Skin epidermis (tissue), 12 donors: ENCODE measurements at regions not wholly inside any gene's neighbourhood (a gene's known extent, or its start where the extent isn't known, plus 50 kb on each side); places are given as distances from the start of the nearest gene placed in this dataset.
"Not testable (repeated sequence)": the region's sequence is repeated elsewhere in the genome, so short reads cannot be mapped to it uniquely, and the experiment has no call there.

Experiments used
- H3K27ac ChIP-seq, 21 experiments: fragments of 200-600 bp; sonication (generic) in 11 of 21; one replicate each; pipeline ENCODE4 v1.5.0; 2020; ENCODE audit warnings: mild to moderate bottlenecking in 3 of 21, inconsistent platforms in 2 of 21, moderate library complexity in 2 of 21
- H3K4me3 ChIP-seq, 7 experiments: fragments of 200-600 bp; sonication (generic) in 2 of 7; one replicate each; pipeline ENCODE4 v1.5.0; 2020; ENCODE audit warnings: inconsistent platforms in 2 of 7, mild to moderate bottlenecking in 2 of 7, moderate library complexity in 1 of 7

- Histone ChIP-seq H3K27ac (no peak overlapping the region), H3K4me3 (no peak overlapping the region)
These were observed 798.8 kb downstream of the C12orf50 start for GRCh38 chr12:87230441-87230840.

DNA sequence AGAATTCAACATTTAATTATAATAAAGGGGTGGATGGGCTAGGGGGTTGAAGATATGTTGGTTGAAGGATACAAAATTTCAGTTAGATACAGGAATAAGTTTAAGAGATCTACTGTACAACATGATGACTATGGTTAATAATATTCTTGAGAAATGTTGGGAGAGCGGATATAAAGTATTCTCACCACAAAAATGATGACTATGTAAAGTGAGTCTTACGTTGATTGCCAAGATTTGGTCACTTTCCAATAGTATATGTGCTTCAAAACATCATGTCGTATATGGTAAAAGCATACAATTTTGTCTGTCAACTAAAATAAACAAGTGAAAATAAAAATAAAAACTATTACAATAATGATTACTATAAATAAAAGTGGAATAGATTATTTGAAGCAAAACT, 802.0 kb downstream of the C12orf50 start:
- Histone ChIP-seq H3K27ac (no peak overlapping the region), H3K4me3 (no peak overlapping the region)

DNA sequence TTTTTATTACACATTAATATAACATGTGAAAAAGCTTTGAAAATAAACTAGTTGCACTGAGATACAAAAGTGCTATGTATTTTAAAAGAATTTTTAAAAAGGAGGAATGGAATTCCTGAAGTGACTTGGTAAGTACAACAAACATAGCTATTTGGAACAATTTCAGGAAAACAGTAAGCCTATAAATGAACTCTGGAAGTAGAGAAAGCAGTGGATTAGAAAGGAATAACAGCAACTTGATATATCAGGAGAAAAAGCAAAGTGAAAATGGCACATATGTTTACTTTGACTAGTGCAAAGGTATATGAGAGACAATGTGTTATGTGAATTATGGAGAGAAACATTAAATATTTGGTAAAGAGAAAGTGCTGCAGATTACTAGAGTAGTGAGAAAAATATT, 811.7 kb downstream of the C12orf50 start:
- no peak overlapping the region for H3K27ac ChIP-seq
- H3K4me3 ChIP-seq, result no peak overlapping the region

GRCh38 chr12:87216436-87216835, 812.8 kb downstream of the C12orf50 start:
- Histone ChIP-seq H3K4me3 (no peak overlapping the region), H3K27ac (no peak overlapping the region)

DNA sequence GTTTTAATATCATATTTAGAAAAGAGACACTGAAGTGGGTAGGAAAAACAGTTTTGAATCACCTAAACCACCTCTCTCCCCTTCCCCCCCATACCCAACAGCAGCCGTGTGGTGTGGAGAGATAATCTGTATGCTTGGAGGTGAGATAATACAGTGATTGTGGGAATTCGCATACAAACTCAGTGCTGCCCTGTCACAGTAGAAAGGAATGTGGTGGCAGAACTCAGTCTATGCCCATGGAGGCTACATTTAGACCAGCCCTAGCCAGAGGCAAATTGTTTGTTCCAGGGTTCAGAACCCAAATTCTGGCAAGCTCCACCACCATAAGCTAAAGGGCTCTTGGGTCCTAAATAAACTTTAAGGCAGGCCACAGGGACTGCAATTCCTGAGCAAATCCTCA, 827.0 kb downstream of the C12orf50 start:
- no peak overlapping the region for H3K27ac ChIP-seq
- no peak overlapping the region for H3K4me3 ChIP-seq

DNA sequence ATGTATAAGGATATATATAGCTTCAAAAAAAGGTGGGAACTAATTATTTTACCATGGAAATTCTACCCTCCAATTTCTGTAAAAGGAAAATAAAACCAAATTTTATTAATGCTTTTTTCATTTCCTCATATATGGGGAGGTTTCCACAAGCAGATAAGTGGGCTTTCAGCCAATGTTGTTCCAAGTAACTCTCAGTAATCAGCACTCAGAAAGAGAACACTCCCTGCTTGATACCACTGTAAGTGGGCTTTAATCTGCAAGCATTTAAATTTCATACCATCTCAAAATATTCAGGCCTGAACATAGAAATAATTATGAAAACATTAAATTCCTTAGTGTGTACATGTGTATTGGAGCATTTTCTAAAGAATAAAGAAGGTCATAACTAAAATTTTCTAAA, 827.6 kb downstream of the C12orf50 start:
- Histone ChIP-seq H3K4me3 (no peak overlapping the region), H3K27ac (no peak overlapping the region)

DNA sequence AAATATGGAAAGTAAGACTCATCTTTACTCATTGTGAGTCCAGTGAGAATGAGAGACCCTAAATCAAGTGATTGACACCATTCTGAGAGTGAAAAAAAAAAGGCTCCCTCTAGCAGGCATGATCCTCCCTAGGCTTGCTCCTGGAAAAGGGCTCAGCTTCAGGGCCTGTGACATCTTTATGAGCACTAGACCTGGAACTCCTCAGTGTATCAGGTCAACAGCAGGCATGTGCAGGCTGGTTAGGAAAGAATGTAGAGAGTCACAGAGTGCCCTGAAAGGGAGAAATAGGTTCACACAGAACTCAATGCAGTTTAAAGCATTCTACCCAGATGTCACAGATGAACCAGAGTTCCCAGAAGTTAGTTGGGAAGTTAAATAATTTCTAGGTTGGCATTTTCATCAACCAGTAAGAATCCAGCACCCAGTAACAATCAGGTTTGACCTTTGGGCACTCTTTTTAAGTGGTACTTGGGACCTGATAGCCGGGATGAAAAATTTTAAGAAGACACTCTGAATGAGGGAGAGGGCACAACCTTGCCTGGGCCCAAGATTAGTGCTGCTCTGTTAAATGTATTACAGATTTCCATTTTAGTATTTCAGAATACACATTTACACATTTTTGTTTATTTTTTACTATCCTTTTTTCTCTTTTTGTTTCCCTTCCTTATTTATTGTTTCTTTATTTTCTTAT, 828.8 kb downstream of the C12orf50 start:
- Histone ChIP-seq H3K27ac (no peak overlapping the region), H3K4me3 (no peak overlapping the region)

- Histone ChIP-seq H3K27ac (no peak overlapping the region), H3K4me3 (no peak overlapping the region)
These were observed 831.0 kb downstream of the C12orf50 start for GRCh38 chr12:87198181-87198580.

- no peak overlapping the region for H3K4me3 ChIP-seq
- H3K27ac ChIP-seq, result no peak overlapping the region
These were observed 832.9 kb downstream of the C12orf50 start for GRCh38 chr12:87196321-87196720.

GRCh38 chr12:87194389-87194788, 834.8 kb downstream of the C12orf50 start:
- not testable (repeated sequence) for H3K27ac ChIP-seq, H3K4me3 ChIP-seq

- Histone ChIP-seq H3K27ac (no peak overlapping the region), H3K4me3 (no peak overlapping the region)
These were observed 843.8 kb downstream of the C12orf50 start for GRCh38 chr12:87185367-87185766.

DNA sequence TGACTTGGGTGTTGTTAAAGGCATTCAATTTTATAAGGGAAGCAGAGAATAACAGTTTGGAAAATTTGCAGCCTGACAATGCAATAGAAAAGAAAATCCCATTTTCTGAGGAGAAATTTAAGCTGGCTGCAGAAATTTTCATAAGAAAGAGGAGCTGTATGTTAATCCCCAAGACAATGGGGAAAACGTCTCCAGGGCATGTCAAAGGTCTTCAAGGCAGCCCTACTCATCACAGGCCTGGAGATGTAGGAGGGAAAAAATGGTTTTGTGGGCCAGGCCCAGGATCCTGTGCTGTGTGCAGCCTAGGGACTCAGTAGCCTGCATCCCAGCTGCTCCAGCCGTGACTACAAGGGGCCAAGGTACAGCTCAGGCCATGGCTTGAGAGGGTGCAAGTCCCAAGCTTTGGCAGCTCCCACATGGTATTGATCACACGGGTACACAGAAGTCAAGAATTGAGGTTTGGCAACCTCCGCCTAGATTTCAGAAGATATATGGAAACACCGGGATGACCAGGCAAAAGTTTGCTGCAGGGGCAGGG, 846.4 kb downstream of the C12orf50 start:
- H3K4me3 ChIP-seq, result no peak overlapping the region

GRCh38 chr12:87171356-87171755, 857.8 kb downstream of the C12orf50 start:
- Histone ChIP-seq H3K27ac (no peak overlapping the region), H3K4me3 (no peak overlapping the region)

More for the DNA sequence above, 846.4 kb downstream of the C12orf50 start:
- H3K27ac ChIP-seq, result no peak overlapping the region

- Histone ChIP-seq H3K4me3 (no peak overlapping the region), H3K27ac (no peak overlapping the region)
These were observed 860.2 kb downstream of the C12orf50 start for GRCh38 chr12:87169010-87169409.

DNA sequence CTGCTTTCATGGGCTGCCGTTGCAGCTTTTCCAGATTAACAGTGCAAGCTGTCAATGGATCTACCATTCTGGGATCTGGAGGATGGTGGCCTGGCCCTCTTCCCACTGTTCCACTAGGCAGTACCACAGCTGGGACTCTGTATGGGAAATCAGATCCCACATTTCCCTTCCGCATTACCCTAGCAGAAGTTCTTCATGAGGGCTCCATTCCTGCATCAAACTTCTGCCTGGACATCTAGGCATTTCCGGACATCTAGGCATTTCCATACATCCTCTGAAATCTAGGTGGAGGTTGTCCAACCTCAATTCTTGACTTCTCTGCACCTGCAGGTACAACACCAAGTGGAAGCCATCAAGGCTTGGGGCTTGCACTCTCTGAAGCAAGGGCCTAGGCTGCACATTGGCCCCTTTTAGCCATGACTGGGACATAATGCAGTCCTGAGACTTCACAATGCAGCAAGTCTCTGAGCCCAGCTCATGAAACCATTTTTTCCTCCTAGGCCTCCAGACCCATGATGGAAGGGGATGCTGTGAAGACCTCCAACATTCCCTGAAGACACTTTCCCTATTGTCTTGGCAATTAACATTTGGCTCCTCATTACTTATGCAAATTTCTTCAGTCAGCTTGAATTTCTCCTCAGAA, 863.3 kb downstream of the C12orf50 start:
- Histone ChIP-seq H3K4me3 (no peak overlapping the region), H3K27ac (no peak overlapping the region)

GRCh38 chr12:87163122-87163521, 866.1 kb downstream of the C12orf50 start:
- H3K27ac ChIP-seq, result no peak overlapping the region
- H3K4me3 ChIP-seq, result no peak overlapping the region

GRCh38 chr12:87160848-87161601, 868.2 kb downstream of the C12orf50 start:
- Histone ChIP-seq H3K27ac (no peak overlapping the region), H3K4me3 (no peak overlapping the region)

DNA sequence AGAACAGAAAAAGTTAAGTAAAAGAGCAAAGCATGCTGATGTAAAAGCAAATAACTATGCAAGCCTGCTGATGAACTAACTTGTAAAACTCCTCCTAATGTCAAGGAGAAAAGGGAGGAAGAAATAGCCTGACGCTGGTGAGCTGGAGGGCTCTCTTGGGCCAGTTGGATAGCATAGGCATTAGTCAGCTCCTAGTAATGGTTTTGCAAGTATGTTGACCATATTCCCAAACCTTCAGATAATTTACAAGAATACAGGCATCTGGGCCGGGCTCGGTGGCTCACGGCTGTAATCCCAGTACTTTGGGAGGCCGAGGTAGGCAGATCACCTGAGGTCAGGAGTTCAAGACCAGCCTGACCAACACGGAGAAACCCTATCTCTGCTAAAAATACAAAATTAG, 871.4 kb downstream of the C12orf50 start:
- Histone ChIP-seq H3K27ac (no peak overlapping the region), H3K4me3 (no peak overlapping the region)

- Histone ChIP-seq H3K4me3 (no peak overlapping the region), H3K27ac (no peak overlapping the region)
These were observed 873.6 kb downstream of the C12orf50 start for GRCh38 chr12:87155621-87156020.

GRCh38 chr12:87152841-87153528, 876.2 kb downstream of the C12orf50 start:
- H3K4me3 ChIP-seq, result no peak overlapping the region
- no peak overlapping the region for H3K27ac ChIP-seq
